ENCODE measurements at regions not wholly inside any gene's neighbourhood (a gene's known extent, or its start where the extent isn't known, plus 50 kb on each side); places are given as distances from the start of the nearest gene placed in this dataset.

DNA sequence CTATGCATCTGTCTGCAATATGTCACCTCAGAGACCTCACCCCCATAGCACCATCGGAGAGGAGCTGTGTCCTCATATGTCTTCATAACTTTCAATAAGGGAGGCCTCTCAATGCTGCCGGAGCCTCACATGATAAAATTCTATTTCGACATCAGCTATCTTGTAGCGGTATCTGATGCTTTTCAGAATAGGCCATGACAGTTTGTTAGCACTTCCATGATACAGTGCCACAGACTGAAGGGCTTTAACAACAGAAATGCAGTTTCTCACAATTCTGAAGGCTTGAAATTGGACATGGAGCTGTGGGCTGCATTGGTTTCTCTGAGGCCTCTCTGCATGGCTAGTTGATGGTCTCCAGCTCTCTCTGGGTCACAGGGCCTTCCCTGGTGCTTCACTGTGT, 125.0 kb upstream of the PZP start:
- Histone ChIP-seq H3K9me3 (ENCODE audit: low read length) (no peaks in the 10 kb centered on the region), H4K20me1 (ENCODE audit: insufficient read depth, low read length) (no peaks in the 10 kb centered on the region), H3K79me2 (ENCODE audit: insufficient read depth, low read depth, low read length) (no peaks in the 10 kb centered on the region), H3K4me3 (ENCODE audit: low read depth, low read length, poor library complexity, severe bottlenecking) (no peak overlapping the region), H3K4me2 (ENCODE audit: low read length) (no peak overlapping the region), H3K36me3 (ENCODE audit: insufficient read depth, low read length) (peaks cover 11% of the 10 kb centered on the region), H3K27ac (ENCODE audit: low read depth, low read length, poor library complexity, severe bottlenecking) (no peak overlapping the region), H3K9me2 (ENCODE audit: insufficient read depth, low read length) (no peaks in the 10 kb centered on the region), H3K4me1 (ENCODE audit: insufficient read depth, low read length, poor library complexity, severe bottlenecking) (no peaks in the 10 kb centered on the region), H2AFZ (ENCODE audit: low read length) (no peak overlapping the region)
- intact Hi-C loops (cut with micrococcal nuclease; ENCODE audit: unreplicated experiment) = loop anchor here (5.0 kb wide), 2 partner anchors 374 to 414 kb away; no protein-coding TSS in a partner anchor
- TF ChIP-seq EZH2phosphoT487 (IDR thresholded peaks at IDR 0.05; ENCODE audit: borderline replicate concordance, low read depth, low read length) (no peak), CTCF (conservative IDR thresholded peaks at IDR 0.05; ENCODE audit: low read length) (no peak)
- no peak for DNase-seq (ENCODE audit: low spot score)
- ChIA-PET POLR2A (interaction anchor here (1.3 kb wide), 1 partner anchor 40 kb away, joined by 4 read pairs; no protein-coding TSS in a partner anchor), CTCF (ENCODE audit: unreplicated experiment) (interaction anchor here (1.6 kb wide), 1 partner anchor 136 kb away, joined by 3 read pairs; no protein-coding TSS in a partner anchor)
- no TSS peak for BruUV-seq (replicated peaks)

DNA sequence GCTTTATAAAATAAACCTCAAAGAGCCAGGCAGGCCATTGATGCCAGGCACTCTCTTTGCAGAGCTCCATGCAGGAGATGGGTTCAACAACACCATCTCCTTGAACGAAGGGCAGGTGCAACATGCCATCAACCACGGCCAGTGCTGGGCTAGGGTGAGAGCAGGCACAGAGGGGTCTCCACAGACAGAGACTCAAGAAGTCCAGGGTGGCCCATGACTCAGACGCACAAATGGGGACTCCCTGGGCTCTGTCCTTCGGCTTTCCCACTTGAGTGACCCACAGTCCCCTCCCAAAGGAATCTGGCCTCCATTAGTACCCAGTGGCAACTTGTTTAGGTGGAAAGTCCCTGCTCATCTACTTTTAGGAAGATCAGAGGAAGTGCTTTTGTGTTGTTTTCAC, 124.4 kb upstream of the PZP start:
- no peak for TF ChIP-seq CTCF (conservative IDR thresholded peaks at IDR 0.05; ENCODE audit: low read length)
- TF ChIP-seq EZH2phosphoT487 (IDR thresholded peaks at IDR 0.05; ENCODE audit: borderline replicate concordance, low read depth, low read length) = no peak
- Histone ChIP-seq H3K9me3 (ENCODE audit: low read length) (no peaks in the 10 kb centered on the region), H3K9me2 (ENCODE audit: insufficient read depth, low read length) (no peaks in the 10 kb centered on the region), H3K4me2 (ENCODE audit: low read length) (no peak overlapping the region), H3K4me1 (ENCODE audit: insufficient read depth, low read length, poor library complexity, severe bottlenecking) (no peaks in the 10 kb centered on the region), H2AFZ (ENCODE audit: low read length) (no peak overlapping the region), H4K20me1 (ENCODE audit: insufficient read depth, low read length) (no peaks in the 10 kb centered on the region), H3K4me3 (ENCODE audit: low read depth, low read length, poor library complexity, severe bottlenecking) (no peak overlapping the region), H3K79me2 (ENCODE audit: insufficient read depth, low read depth, low read length) (no peaks in the 10 kb centered on the region), H3K36me3 (ENCODE audit: insufficient read depth, low read length) (peaks cover 11% of the 10 kb centered on the region), H3K27ac (ENCODE audit: low read depth, low read length, poor library complexity, severe bottlenecking) (no peak overlapping the region)
- DNase-seq (ENCODE audit: low spot score) = no peak
- intact Hi-C loops (cut with micrococcal nuclease; ENCODE audit: unreplicated experiment) = loop anchor here (5.0 kb wide), 2 partner anchors 375 to 415 kb away; no protein-coding TSS in a partner anchor
- ChIA-PET CTCF (ENCODE audit: unreplicated experiment) (interaction anchor here (1.6 kb wide), 1 partner anchor 136 kb away, joined by 3 read pairs; no protein-coding TSS in a partner anchor), POLR2A (interaction anchor here (1.3 kb wide), 1 partner anchor 40 kb away, joined by 4 read pairs; no protein-coding TSS in a partner anchor)
- no TSS peak for BruUV-seq (replicated peaks)

- no peak overlapping the region for H2AFZ ChIP-seq (ENCODE audit: low read length)
- H3K79me2 ChIP-seq (ENCODE audit: insufficient read depth, low read depth, low read length) = no peaks in the 10 kb centered on the region
- BruUV-seq (replicated peaks) = no TSS peak
- CTCF ChIA-PET (ENCODE audit: unreplicated experiment) = no interaction called here
- POLR2A ChIA-PET = no interaction called here
- peaks cover 11% of the 10 kb centered on the region for H3K36me3 ChIP-seq (ENCODE audit: insufficient read depth, low read length)
- no peak overlapping the region for H3K4me3 ChIP-seq (ENCODE audit: low read depth, low read length, poor library complexity, severe bottlenecking)
- H3K4me1 ChIP-seq (ENCODE audit: insufficient read depth, low read length, poor library complexity, severe bottlenecking) = no peaks in the 10 kb centered on the region
- no peaks in the 10 kb centered on the region for H3K9me3 ChIP-seq (ENCODE audit: low read length)
- H3K27ac ChIP-seq (ENCODE audit: low read depth, low read length, poor library complexity, severe bottlenecking) = no peak overlapping the region
- peak; percentile 62 for DNase-seq (ENCODE audit: low spot score)
- intact Hi-C loops (cut with micrococcal nuclease; ENCODE audit: unreplicated experiment) = loop anchor here (1.0 to 5.0 kb wide), 3 partner anchors 303 to 416 kb away; no protein-coding TSS in a partner anchor
- no peak for TF ChIP-seq EZH2phosphoT487 (IDR thresholded peaks at IDR 0.05; ENCODE audit: borderline replicate concordance, low read depth, low read length)
- TF ChIP-seq CTCF (conservative IDR thresholded peaks at IDR 0.05; ENCODE audit: low read length) = peak; percentile 100
- H3K4me2 ChIP-seq (ENCODE audit: low read length) = no peak overlapping the region
- no peaks in the 10 kb centered on the region for H3K9me2 ChIP-seq (ENCODE audit: insufficient read depth, low read length)
- H4K20me1 ChIP-seq (ENCODE audit: insufficient read depth, low read length) = no peaks in the 10 kb centered on the region
Observed at GRCh38 chr12:9331218-9331626, 123.0 kb upstream of the PZP start.
